Mesothelial cell of epicardium (in vitro differentiated cells): ENCODE measurements at regions not wholly inside any gene's neighbourhood (a gene's known extent, or its start where the extent isn't known, plus 50 kb on each side); places are given as distances from the start of the nearest gene placed in this dataset.

ENCODE experiments used
- DNase-seq, 2 experiments: peaks; one replicate each; pipeline ENCODE4 v3.0.0; 2021; ENCODE audit warnings: low spot score in 2 of 2; ENCODE audit not compliant: unreplicated experiment in 2 of 2
- H3K27ac Mint-ChIP-seq: 2 replicates; pipeline ENCODE4 v1.8.0; 2021; ENCODE audit warnings: mixed read lengths
- H3K27me3 Mint-ChIP-seq: 2 replicates; pipeline ENCODE4 v1.8.0; 2021; ENCODE audit warnings: low read depth, mixed read lengths
- H3K36me3 Mint-ChIP-seq: 2 replicates; pipeline ENCODE4 v1.8.0; 2021; ENCODE audit warnings: mixed read lengths
- H3K4me1 Mint-ChIP-seq: 2 replicates; pipeline ENCODE4 v1.8.0; 2021; ENCODE audit warnings: mixed read lengths
- H3K4me3 Mint-ChIP-seq: 2 replicates; pipeline ENCODE4 v1.8.0; 2021; ENCODE audit warnings: mild to moderate bottlenecking, moderate library complexity, mixed read lengths
- H3K9me3 Mint-ChIP-seq: 2 replicates; pipeline ENCODE4 v1.8.0; 2021; ENCODE audit warnings: mixed read lengths
- CTCF ChIP-seq: fragments of 200-600 bp; sonication (generic); IDR thresholded peaks from one replicate; pipeline ENCODE4 v1.5.0; 2021; ENCODE audit warnings: antibody characterized with exemption; ENCODE audit not compliant: unreplicated experiment

- Mint-ChIP-seq H3K4me3 (no peak overlapping the region), H3K4me1 (peaks cover 7% of the 10 kb centered on the region), H3K27ac (no peak overlapping the region), H3K36me3 (peaks cover 13% of the 10 kb centered on the region), H3K9me3 (no peaks in the 10 kb centered on the region), H3K27me3 (no peaks in the 10 kb centered on the region)
- DNase-seq: no peak
- no peak for TF ChIP-seq CTCF
Observed at GRCh38 chr5:77139001-77139400, 51.9 kb upstream of the ZBED3 start.
